Heart right ventricle (tissue), 16 donors: ENCODE measurements at regions not wholly inside any gene's neighbourhood (a gene's known extent, or its start where the extent isn't known, plus 50 kb on each side); places are given as distances from the start of the nearest gene placed in this dataset.

Experiments used
- ATAC-seq, 8 donors: fragments of 200-7000 bp; cut with Tn5 transposase; one replicate each; pipeline ENCODE4 v1.9.1; 2020; ENCODE audit warnings: mild to moderate bottlenecking in 8 of 8, moderate library complexity in 8 of 8, moderate number of reproducible peaks in 1 of 8
- DNase-seq, 2 donors: peaks; one replicate each; pipeline ENCODE4 v3.0.0-alpha.2; 2020
- H3K27ac ChIP-seq, 10 donors: fragments of 200-600 bp; sonication (generic) in 2 of 10; one replicate each; pipeline versions ENCODE4 v1.5.0 to v1.8.0; 2020 to 2022; ENCODE audit warnings: mild to moderate bottlenecking in 3 of 10
- H3K27me3 ChIP-seq, 7 donors: fragments of 200-600 bp; one replicate each; pipeline ENCODE4 v1.8.0; 2021 to 2022; ENCODE audit warnings: mild to moderate bottlenecking in 2 of 7
- H3K36me3 ChIP-seq, 9 donors: fragments of 200-600 bp; sonication (generic) in 1 of 9; one replicate each; pipeline versions ENCODE4 v1.5.0 to v1.8.0; 2020 to 2022; ENCODE audit warnings: mild to moderate bottlenecking in 2 of 9
- H3K4me1 ChIP-seq, 9 donors: fragments of 200-600 bp; sonication (generic) in 1 of 9; one replicate each; pipeline versions ENCODE4 v1.5.0 to v1.8.0; 2020 to 2022; ENCODE audit warnings: mild to moderate bottlenecking in 4 of 9
- H3K4me3 ChIP-seq, 10 donors: fragments of 200-600 bp; sonication (generic) in 2 of 10; one replicate each; pipeline versions ENCODE4 v1.5.0 to v1.8.0; 2020 to 2022; ENCODE audit warnings: mild to moderate bottlenecking in 7 of 10, moderate library complexity in 2 of 10
- H3K9me3 ChIP-seq, 11 donors: fragments of 200-600 bp in 10 of 11; sonication (generic) in 2 of 11; one replicate each; pipeline versions ENCODE4 v1.5.0 to v1.8.0; 2013 to 2022; ENCODE audit warnings: mild to moderate bottlenecking in 2 of 11, control low read depth in 1 of 11, moderate library complexity in 1 of 11
- WGBS, 2 donors: extraction: QIAGEN DNeasy Blood & Tissue Kit; methylation state at CpG; one replicate each; pipeline ENCODE4 v1.1.7; 2013; ENCODE audit warnings: inconsistent platforms in 1 of 2; 5-methylcytosine and 5-hydroxymethylcytosine counted together
- intact Hi-C, 10 donors: fragments of 100-400 bp; cut with DNase I; formaldehyde crosslinking; loops; one replicate each; pipeline versions ENCODE4 v1.11.1 to v1.14.2; 2022
- TF ChIP-seq, protein P1 (sequence below), 9 donors: fragments of 200-600 bp; sonication (generic) in 2 of 9; IDR thresholded peaks; one replicate each; pipeline versions ENCODE4 v1.5.0 to v1.8.0; 2021 to 2022; ENCODE audit warnings: antibody characterized with exemption in 9 of 9, mild to moderate bottlenecking in 5 of 9, moderate library complexity in 1 of 9
- donor health status: Arrhythmogenic right ventricular cardiomyopathy.
- donor health status: ischemic (EF 13 %, LVEDD 7.1; RV severe dilation, severe dysfunction).
- donor health status: healthy with polysubstance abuse.
- donor health status: DM: no; HTN: yes; CAD: no.
- donor health status: DM: no; HTN: no; CAD: no.
- donor health status: ischemic (EF 25% LVEDD 6.9; RV normal size, moderate dysfunction).
- donor health status: ischemic (EF 25% LVEDD 5.7; RV mildly dilated, moderate dysfunction).
- donor health status: healthy.
- donor health status: DM: yes; HTN: yes; CAD: no.
- donor health status: Ischemic cardiomyopathy.
- donor health status: ischemic (EF 35%, LVEDD 5.7; RV mildly dilated, moderate dysfunction).
- donor health status: nonischemic (EF 11% LVEDD 7.7; RV severe dilation, severe dysfunction).
- donor health status: DM: yes; HTN: yes; CAD: no.
- donor health status: PGD.
- donor health status: ischemic (EF 29% LVEDD 5.4; RV normal size, mild dysfunction).
- donor health status: nonischemic (EF 23%, LVEDD 6.1; RV moderate dilation, normal function).

DNA sequence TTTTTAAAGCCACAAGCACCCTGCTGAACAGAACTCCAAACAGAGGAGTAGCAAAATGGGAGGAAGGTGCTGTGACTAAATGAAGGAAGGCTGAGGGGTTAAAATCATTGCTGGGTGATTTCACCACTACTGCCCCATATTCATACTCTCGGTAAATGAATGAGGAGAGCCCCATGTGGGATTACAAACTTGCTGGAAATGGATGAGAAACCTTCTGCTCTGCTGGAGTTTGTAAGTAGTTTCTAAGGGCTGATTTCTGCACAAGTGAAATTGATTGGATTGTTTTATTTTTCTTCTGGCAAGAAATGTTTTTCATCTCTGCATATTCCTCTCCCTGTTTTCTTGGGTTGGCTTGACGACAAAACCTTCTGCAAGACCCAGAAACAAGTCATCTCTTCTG is 533.5 kb upstream of the MMS22L start:
- no peak for ATAC-seq
- 78 to 84% methylated on average over 2 of the region's 2 CpGs for WGBS, 2 donors
- H3K36me3 ChIP-seq = no peaks in the 10 kb centered on the region
- no peaks in the 10 kb centered on the region for H3K4me1 ChIP-seq
- no peak for DNase-seq
- no peaks in the 10 kb centered on the region for H3K27me3 ChIP-seq
- TF ChIP-seq, protein P1, sequence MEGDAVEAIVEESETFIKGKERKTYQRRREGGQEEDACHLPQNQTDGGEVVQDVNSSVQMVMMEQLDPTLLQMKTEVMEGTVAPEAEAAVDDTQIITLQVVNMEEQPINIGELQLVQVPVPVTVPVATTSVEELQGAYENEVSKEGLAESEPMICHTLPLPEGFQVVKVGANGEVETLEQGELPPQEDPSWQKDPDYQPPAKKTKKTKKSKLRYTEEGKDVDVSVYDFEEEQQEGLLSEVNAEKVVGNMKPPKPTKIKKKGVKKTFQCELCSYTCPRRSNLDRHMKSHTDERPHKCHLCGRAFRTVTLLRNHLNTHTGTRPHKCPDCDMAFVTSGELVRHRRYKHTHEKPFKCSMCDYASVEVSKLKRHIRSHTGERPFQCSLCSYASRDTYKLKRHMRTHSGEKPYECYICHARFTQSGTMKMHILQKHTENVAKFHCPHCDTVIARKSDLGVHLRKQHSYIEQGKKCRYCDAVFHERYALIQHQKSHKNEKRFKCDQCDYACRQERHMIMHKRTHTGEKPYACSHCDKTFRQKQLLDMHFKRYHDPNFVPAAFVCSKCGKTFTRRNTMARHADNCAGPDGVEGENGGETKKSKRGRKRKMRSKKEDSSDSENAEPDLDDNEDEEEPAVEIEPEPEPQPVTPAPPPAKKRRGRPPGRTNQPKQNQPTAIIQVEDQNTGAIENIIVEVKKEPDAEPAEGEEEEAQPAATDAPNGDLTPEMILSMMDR (IDR thresholded peaks at IDR 0.05) = no peak
- no peak overlapping the region for H3K4me3 ChIP-seq
- no peaks in the 10 kb centered on the region for H3K9me3 ChIP-seq
- intact Hi-C loops = no loop called here
- H3K27ac ChIP-seq = no peak overlapping the region

- WGBS, 2 donors = 53 to 59% methylated on average over 3 of the region's 3 CpGs
- no peak for ATAC-seq
- no peak overlapping the region for H3K27ac ChIP-seq
- TF ChIP-seq, protein P1 (IDR thresholded peaks at IDR 0.05) = no peak
- no peaks in the 10 kb centered on the region for H3K36me3 ChIP-seq
- intact Hi-C loops = no loop called here
- DNase-seq = no peak
- no peaks in the 10 kb centered on the region for H3K9me3 ChIP-seq
- no peaks in the 10 kb centered on the region for H3K4me1 ChIP-seq
- no peaks in the 10 kb centered on the region for H3K27me3 ChIP-seq
- H3K4me3 ChIP-seq = no peak overlapping the region
Measured at GRCh38 chr6:97819710-97820109, 536.7 kb upstream of the MMS22L start.

DNA sequence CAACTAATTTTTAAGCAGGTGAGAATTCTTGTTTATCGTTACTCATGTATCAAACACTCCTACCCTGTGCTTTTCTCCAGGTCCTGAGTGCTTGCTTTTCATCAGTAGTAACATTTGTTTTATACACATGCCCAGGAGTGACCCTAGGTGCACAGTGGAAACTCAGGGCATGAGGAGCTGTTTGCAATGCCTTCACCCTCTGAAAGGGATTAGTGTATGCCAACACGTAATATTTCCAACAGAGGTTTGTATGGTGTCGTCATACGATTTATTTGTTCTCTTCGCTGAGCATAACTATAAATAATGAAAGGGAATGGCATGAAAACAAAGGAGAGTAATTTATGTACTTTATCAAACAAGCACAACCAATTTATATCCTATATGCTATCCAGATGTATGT is 537.4 kb upstream of the MMS22L start:
- DNase-seq (no peak), ATAC-seq (no peak)
- TF ChIP-seq, protein P1 (IDR thresholded peaks at IDR 0.05) = no peak
- Histone ChIP-seq H3K4me1 (no peaks in the 10 kb centered on the region), H3K27me3 (no peaks in the 10 kb centered on the region), H3K27ac (no peak overlapping the region), H3K9me3 (no peaks in the 10 kb centered on the region), H3K4me3 (no peak overlapping the region), H3K36me3 (no peaks in the 10 kb centered on the region)
- 93 to 96% methylated on average over 5 of the region's 5 CpGs for WGBS, 2 donors
- intact Hi-C loops = no loop called here

DNA sequence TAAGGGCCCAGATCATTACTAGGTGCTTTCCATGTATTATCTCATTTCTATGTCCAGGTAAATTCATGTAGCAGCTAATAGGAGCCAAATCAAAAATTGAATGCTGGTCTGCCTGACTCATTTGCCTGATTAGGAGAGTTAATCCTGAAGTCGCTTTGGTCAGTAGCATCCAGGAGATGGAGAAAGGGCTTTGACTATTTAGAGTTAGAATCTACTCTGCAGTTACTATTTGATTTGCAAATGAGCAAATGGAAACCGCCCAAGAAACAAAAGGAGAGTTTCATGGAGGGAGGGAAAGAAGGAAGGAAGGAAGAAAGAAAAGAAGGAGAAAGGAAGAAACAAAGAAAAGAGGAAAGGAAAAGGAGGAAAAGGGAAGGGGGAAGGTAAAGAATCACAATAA is 539.6 kb upstream of the MMS22L start:
- Histone ChIP-seq H3K27ac (no peak overlapping the region), H3K9me3 (no peaks in the 10 kb centered on the region), H3K36me3 (no peaks in the 10 kb centered on the region), H3K4me3 (no peak overlapping the region), H3K4me1 (no peaks in the 10 kb centered on the region), H3K27me3 (no peaks in the 10 kb centered on the region)
- 69 to 70% methylated on average over 2 of the region's 2 CpGs for WGBS, 2 donors
- TF ChIP-seq, protein P1 (IDR thresholded peaks at IDR 0.05) = no peak
- intact Hi-C loops = no loop called here
- DNase-seq = no peak
- no peak for ATAC-seq

DNA sequence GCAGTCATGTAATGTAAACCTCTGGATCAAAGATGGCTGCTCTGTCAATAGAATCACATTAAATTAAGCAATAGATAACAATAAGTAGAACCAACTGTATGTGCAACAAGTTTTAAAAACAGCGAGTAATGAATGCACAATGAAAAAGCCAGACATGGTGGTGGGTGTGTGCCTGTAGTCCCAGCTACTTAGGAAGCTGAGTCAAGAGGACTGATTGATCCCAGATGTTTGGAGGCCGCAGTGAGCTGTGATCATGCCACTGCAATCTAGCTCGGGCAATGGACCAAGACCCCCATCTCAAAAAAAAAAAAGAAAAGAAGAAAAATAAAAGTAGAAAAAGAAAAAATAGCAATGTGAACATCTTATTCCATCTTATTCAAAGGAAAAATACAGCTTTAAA is 558.7 kb upstream of the MMS22L start:
- Histone ChIP-seq H3K9me3 (no peaks in the 10 kb centered on the region), H3K4me3 (no peak overlapping the region), H3K27me3 (no peaks in the 10 kb centered on the region), H3K36me3 (no peaks in the 10 kb centered on the region), H3K27ac (no peak overlapping the region), H3K4me1 (no peaks in the 10 kb centered on the region)
- ATAC-seq = no peak
- 74 to 85% methylated on average over 3 of the region's 3 CpGs for WGBS, 2 donors
- no peak for DNase-seq
- TF ChIP-seq, protein P1 (IDR thresholded peaks at IDR 0.05) = no peak
- intact Hi-C loops = no loop called here
